K562 (cell line): ENCODE measurements at regions not wholly inside any gene's neighbourhood (a gene's known extent, or its start where the extent isn't known, plus 50 kb on each side); places are given as distances from the start of the nearest gene placed in this dataset.

ENCODE experiments used
- ATAC-seq: fragments of 200-7000 bp; cut with Tn5 transposase; 3 replicates; pipeline ENCODE4 v1.9.1; 2020; ENCODE audit warnings: moderate library complexity
- BruUV-seq: library from RNA; stranded (reverse); fragments of 400-500 nt; replicated peaks from 2 replicates; lab custom pipeline; 2021; lab: Mats Ljungman, UMichigan
- CTCF ChIA-PET: fragments of 300-600 bp; formaldehyde crosslinking; extraction: SDS; loops from one replicate; lab custom pipeline; 2021; ENCODE audit warnings: low intra/inter-chr PET ratio; lab: Yijun Ruan, JAX
- POLR2A ChIA-PET: fragments of 300-600, 350-650 bp; sonication (Branson Sonifier 250); formaldehyde crosslinking; extraction: SDS; loops from one replicate; lab custom pipeline; 2021; ENCODE audit warnings: antibody characterized with exemption, inconsistent platforms; lab: Yijun Ruan, JAX
- DNase-seq, 4 experiments: peaks; one replicate each; pipeline versions ENCODE4 v3.0.0 to v3.0.0-alpha.2; 2011 to 2018; ENCODE audit warnings: low spot score in 3 of 4, mixed read lengths in 3 of 4; ENCODE audit errors: extremely low read depth in 1 of 4
- FAIRE-seq: peaks from 2 replicates; lab custom pipeline; 2011; peaks lifted over from hg19 to GRCh38; lab: Jason Lieb, UNC
- H2AFZ ChIP-seq: 2 replicates; pipeline ENCODE4 v1.6.0; 2011; ENCODE audit warnings: low read depth, low read length, control low read depth, inconsistent platforms
- H3K27ac ChIP-seq: fragments of 200-600 bp; 3 replicates; pipeline ENCODE4 v1.8.0; 2011; ENCODE audit warnings: low read depth, mild to moderate bottlenecking, control low read depth, inconsistent platforms, low read length, moderate library complexity, mixed read lengths; ENCODE audit errors: extremely low read depth
- H3K27me3 ChIP-seq, 2 experiments: fragments of 300-600 bp in 1 of 2; 2 replicates in 1 of 2; 3 replicates in 1 of 2; pipeline versions ENCODE4 v1.6.0 to v1.8.0; 2011; ENCODE audit warnings: inconsistent platforms in 2 of 2, low read length in 2 of 2, mild to moderate bottlenecking in 1 of 2, mixed read lengths in 1 of 2, moderate library complexity in 1 of 2; ENCODE audit not compliant: control insufficient read depth in 2 of 2, insufficient read depth in 2 of 2
- H3K36me3 ChIP-seq: fragments of 300-600 bp; 3 replicates; pipeline ENCODE4 v1.8.0; 2011; ENCODE audit warnings: mild to moderate bottlenecking, low read length, inconsistent platforms; ENCODE audit not compliant: control insufficient read depth, insufficient read depth
- H3K4me1 ChIP-seq, 2 experiments: fragments of 200-600 bp in 1 of 2; replicated peaks in 1 of 2; 2 replicates in 1 of 2; 3 replicates in 1 of 2; pipeline versions ENCODE4 v1.5.1 to v1.8.0; 2011; ENCODE audit warnings: inconsistent platforms in 2 of 2, low read length in 2 of 2, mild to moderate bottlenecking in 1 of 2, mixed read lengths in 1 of 2, moderate library complexity in 1 of 2; ENCODE audit not compliant: control insufficient read depth in 2 of 2, insufficient read depth in 2 of 2
- H3K4me2 ChIP-seq: 2 replicates; pipeline ENCODE4 v1.6.1; 2011; ENCODE audit warnings: low read length, control low read depth, inconsistent platforms, mixed read lengths; ENCODE audit not compliant: insufficient read depth
- H3K4me3 ChIP-seq: fragments of 200-600 bp; sonication (generic), shearing (Covaris generic); 2 replicates; pipeline ENCODE4 v1.5.1; 2016; ENCODE audit warnings: control low read depth, inconsistent platforms
- H3K79me2 ChIP-seq: fragments of 200-600 bp; 3 replicates; pipeline ENCODE4 v1.8.0; 2011; ENCODE audit warnings: low read length, inconsistent platforms; ENCODE audit not compliant: control insufficient read depth, insufficient read depth
- H3K9ac ChIP-seq, 2 experiments: 2 replicates each; pipeline versions ENCODE4 v1.6.0 to v1.6.1; 2011; ENCODE audit warnings: low read depth in 2 of 2, low read length in 2 of 2, control low read depth in 1 of 2, inconsistent platforms in 1 of 2, mild to moderate bottlenecking in 1 of 2, mixed read lengths in 1 of 2; ENCODE audit not compliant: insufficient read depth in 1 of 2
- H3K9me1 ChIP-seq: one replicate; pipeline ENCODE4 v1.6.0; 2011; ENCODE audit warnings: inconsistent platforms, mild to moderate bottlenecking, low read length, moderate library complexity; ENCODE audit not compliant: control insufficient read depth, insufficient read depth
- H3K9me3 ChIP-seq: replicated peaks from 2 replicates; pipeline ENCODE4 v1.5.1; 2011; ENCODE audit warnings: low read depth, low read length, inconsistent platforms; ENCODE audit not compliant: control insufficient read depth, insufficient read depth
- H4K20me1 ChIP-seq: replicated peaks from 2 replicates; pipeline ENCODE4 v1.6.1; 2011; ENCODE audit warnings: low read length, inconsistent platforms, mixed read lengths; ENCODE audit not compliant: control insufficient read depth, insufficient read depth
- CC2D1A ChIP-seq: fragments of 450-650 bp; IDR thresholded peaks from 2 replicates; pipeline ENCODE4 v1.6.1; 2017; ENCODE audit warnings: mild to moderate bottlenecking
- FOS ChIP-seq: IDR thresholded peaks from 3 replicates; pipeline ENCODE4 v1.6.1; 2011; ENCODE audit not compliant: insufficient read length; ENCODE audit errors: extremely low read depth
- PHF20 ChIP-seq: fragments of 450-650 bp; IDR thresholded peaks from 2 replicates; pipeline ENCODE4 v1.6.1; 2018; ENCODE audit not compliant: partially characterized antibody
- ZBTB8A ChIP-seq: fragments of 450-650 bp; IDR thresholded peaks from 2 replicates; pipeline ENCODE4 v1.6.1; 2018; ENCODE audit warnings: mild to moderate bottlenecking, moderate library complexity; ENCODE audit not compliant: partially characterized antibody
- ZFP30 ChIP-seq: fragments of 250-450 bp; sonication (Bioruptor Pico); IDR thresholded peaks from 2 replicates; pipeline ENCODE4 v1.8.0; 2022; ENCODE audit warnings: moderate library complexity, mild to moderate bottlenecking, inconsistent platforms, borderline replicate concordance
- WGBS: fragments of 100-300 bp; shearing (Covaris generic); methylation state at CpG from one replicate; pipeline ENCODE4 v1.1.6; 2016; ENCODE audit warnings: low coverage, mixed read lengths; ENCODE audit not compliant: insufficient coverage; ENCODE audit errors: missing lambda C conversion rate; 5-methylcytosine and 5-hydroxymethylcytosine counted together
- in situ Hi-C: fragments of 300-500 bp; cut with MboI; formaldehyde crosslinking; loops from 4 replicates; pipeline ENCODE4 v1.15.0; 2018; ENCODE audit warnings: inconsistent platforms, mixed read lengths
- intact Hi-C: fragments of 100-400 bp; cut with micrococcal nuclease; formaldehyde crosslinking; loops from 2 replicates; pipeline ENCODE4 v1.14.2; 2022
- TF ChIP-seq, protein P1 (sequence below): sonication (generic); formaldehyde crosslinking; IDR thresholded peaks from 2 replicates; pipeline ENCODE4 v1.8.0; 2023; ENCODE audit warnings: mild to moderate bottlenecking, missing genetic modification reagents
- TF ChIP-seq, protein P2 (sequence below): fragments of 250-450 bp; sonication (Bioruptor Pico); IDR thresholded peaks from 2 replicates; pipeline ENCODE4 v1.4.0; 2020
- TF ChIP-seq, protein P3 (sequence below), 2 experiments: fragments of 450-650 bp; conservative IDR thresholded peaks; 2 replicates each; pipeline ENCODE4 v1.6.1; 2017; ENCODE audit warnings: mild to moderate bottlenecking in 2 of 2, moderate library complexity in 2 of 2

DNA sequence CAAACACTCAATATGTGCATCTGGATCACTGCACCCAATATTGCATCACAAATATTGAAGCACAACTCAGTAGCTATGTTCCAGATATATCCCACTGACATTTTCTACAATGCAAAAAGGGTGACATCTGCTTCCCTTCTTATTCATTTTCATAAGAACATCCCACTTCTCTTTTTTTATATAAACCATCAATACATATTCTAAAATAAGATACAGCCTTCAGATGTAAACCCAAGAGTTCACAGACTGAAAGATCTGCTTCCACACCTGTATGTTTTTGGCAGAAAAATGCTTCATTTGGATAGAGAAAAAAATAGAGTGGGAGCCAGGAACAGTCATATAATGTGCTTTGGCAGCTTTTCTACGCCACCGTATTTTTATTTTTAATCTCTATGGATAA lies 815.6 kb upstream of the ADGRL3 start (continued):
- TF ChIP-seq, protein P1, sequence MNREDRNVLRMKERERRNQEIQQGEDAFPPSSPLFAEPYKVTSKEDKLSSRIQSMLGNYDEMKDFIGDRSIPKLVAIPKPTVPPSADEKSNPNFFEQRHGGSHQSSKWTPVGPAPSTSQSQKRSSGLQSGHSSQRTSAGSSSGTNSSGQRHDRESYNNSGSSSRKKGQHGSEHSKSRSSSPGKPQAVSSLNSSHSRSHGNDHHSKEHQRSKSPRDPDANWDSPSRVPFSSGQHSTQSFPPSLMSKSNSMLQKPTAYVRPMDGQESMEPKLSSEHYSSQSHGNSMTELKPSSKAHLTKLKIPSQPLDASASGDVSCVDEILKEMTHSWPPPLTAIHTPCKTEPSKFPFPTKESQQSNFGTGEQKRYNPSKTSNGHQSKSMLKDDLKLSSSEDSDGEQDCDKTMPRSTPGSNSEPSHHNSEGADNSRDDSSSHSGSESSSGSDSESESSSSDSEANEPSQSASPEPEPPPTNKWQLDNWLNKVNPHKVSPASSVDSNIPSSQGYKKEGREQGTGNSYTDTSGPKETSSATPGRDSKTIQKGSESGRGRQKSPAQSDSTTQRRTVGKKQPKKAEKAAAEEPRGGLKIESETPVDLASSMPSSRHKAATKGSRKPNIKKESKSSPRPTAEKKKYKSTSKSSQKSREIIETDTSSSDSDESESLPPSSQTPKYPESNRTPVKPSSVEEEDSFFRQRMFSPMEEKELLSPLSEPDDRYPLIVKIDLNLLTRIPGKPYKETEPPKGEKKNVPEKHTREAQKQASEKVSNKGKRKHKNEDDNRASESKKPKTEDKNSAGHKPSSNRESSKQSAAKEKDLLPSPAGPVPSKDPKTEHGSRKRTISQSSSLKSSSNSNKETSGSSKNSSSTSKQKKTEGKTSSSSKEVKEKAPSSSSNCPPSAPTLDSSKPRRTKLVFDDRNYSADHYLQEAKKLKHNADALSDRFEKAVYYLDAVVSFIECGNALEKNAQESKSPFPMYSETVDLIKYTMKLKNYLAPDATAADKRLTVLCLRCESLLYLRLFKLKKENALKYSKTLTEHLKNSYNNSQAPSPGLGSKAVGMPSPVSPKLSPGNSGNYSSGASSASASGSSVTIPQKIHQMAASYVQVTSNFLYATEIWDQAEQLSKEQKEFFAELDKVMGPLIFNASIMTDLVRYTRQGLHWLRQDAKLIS (CRISPR knock-in tag) = no peak

DNA sequence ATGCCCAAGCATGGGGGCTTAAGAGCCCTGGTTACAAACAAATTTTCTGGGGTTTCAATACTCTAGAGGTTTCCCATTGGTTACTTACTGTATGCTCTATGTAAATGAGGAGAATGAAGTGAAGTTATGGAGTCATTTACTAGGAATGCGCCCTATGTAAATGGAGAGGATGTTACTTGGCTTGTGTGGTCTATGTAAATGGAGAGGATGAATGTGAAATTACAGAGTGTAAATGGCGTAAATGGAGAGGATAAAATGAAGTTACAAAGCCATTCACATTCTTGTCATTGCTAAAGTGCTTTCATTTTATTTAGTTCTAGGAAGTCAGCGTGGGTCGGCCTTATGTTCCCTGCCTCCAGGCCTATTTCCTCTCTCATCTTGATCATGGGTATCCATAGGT lies 810.5 kb upstream of the ADGRL3 start:
- H3K27me3 ChIP-seq = no peaks in the 10 kb centered on the region
- 1% methylated on average over 4 of the region's 4 CpGs for WGBS
- in situ Hi-C loops = no loop called here
- H3K27ac ChIP-seq = no peak overlapping the region
- no peak overlapping the region for H2AFZ ChIP-seq
- ATAC-seq = no peak
- H3K9me3 ChIP-seq = no peaks in the 10 kb centered on the region
- H3K9me1 ChIP-seq = no peaks in the 10 kb centered on the region
- H3K4me2 ChIP-seq = no peak overlapping the region
- CTCF ChIA-PET = no interaction called here
- H3K36me3 ChIP-seq = no peaks in the 10 kb centered on the region
- no peak overlapping the region for H3K9ac ChIP-seq
- no peaks in the 10 kb centered on the region for H4K20me1 ChIP-seq
- H3K79me2 ChIP-seq = no peaks in the 10 kb centered on the region
- no peak for FAIRE-seq
- no TSS peak for BruUV-seq
- H3K4me3 ChIP-seq = no peak overlapping the region
- POLR2A ChIA-PET = no interaction called here
- no peak for DNase-seq
- H3K4me1 ChIP-seq = no peaks in the 10 kb centered on the region
- intact Hi-C loops = no loop called here
- no peak for TF ChIP-seq ZBTB8A
- no peak for TF ChIP-seq ZFP30
- TF ChIP-seq FOS = no peak
- TF ChIP-seq, protein P2, sequence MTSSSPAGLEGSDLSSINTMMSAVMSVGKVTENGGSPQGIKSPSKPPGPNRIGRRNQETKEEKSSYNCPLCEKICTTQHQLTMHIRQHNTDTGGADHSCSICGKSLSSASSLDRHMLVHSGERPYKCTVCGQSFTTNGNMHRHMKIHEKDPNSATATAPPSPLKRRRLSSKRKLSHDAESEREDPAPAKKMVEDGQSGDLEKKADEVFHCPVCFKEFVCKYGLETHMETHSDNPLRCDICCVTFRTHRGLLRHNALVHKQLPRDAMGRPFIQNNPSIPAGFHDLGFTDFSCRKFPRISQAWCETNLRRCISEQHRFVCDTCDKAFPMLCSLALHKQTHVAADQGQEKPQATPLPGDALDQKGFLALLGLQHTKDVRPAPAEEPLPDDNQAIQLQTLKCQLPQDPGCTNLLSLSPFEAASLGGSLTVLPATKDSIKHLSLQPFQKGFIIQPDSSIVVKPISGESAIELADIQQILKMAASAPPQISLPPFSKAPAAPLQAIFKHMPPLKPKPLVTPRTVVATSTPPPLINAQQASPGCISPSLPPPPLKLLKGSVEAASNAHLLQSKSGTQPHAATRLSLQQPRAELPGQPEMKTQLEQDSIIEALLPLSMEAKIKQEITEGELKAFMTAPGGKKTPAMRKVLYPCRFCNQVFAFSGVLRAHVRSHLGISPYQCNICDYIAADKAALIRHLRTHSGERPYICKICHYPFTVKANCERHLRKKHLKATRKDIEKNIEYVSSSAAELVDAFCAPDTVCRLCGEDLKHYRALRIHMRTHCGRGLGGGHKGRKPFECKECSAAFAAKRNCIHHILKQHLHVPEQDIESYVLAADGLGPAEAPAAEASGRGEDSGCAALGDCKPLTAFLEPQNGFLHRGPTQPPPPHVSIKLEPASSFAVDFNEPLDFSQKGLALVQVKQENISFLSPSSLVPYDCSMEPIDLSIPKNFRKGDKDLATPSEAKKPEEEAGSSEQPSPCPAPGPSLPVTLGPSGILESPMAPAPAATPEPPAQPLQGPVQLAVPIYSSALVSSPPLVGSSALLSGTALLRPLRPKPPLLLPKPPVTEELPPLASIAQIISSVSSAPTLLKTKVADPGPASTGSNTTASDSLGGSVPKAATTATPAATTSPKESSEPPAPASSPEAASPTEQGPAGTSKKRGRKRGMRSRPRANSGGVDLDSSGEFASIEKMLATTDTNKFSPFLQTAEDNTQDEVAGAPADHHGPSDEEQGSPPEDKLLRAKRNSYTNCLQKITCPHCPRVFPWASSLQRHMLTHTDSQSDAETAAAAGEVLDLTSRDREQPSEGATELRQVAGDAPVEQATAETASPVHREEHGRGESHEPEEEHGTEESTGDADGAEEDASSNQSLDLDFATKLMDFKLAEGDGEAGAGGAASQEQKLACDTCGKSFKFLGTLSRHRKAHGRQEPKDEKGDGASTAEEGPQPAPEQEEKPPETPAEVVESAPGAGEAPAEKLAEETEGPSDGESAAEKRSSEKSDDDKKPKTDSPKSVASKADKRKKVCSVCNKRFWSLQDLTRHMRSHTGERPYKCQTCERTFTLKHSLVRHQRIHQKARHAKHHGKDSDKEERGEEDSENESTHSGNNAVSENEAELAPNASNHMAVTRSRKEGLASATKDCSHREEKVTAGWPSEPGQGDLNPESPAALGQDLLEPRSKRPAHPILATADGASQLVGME (CRISPR knock-in tag) = no peak
- TF ChIP-seq CC2D1A = no peak
- TF ChIP-seq, protein P3, sequence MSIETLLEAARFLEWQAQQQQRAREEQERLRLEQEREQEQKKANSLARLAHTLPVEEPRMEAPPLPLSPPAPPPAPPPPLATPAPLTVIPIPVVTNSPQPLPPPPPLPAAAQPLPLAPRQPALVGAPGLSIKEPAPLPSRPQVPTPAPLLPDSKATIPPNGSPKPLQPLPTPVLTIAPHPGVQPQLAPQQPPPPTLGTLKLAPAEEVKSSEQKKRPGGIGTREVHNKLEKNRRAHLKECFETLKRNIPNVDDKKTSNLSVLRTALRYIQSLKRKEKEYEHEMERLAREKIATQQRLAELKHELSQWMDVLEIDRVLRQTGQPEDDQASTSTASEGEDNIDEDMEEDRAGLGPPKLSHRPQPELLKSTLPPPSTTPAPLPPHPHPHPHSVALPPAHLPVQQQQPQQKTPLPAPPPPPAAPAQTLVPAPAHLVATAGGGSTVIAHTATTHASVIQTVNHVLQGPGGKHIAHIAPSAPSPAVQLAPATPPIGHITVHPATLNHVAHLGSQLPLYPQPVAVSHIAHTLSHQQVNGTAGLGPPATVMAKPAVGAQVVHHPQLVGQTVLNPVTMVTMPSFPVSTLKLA (conservative IDR thresholded peaks at IDR 0.05) = no peak
- TF ChIP-seq PHF20 = no peak
